ENCODE measurements at regions not wholly inside any gene's neighbourhood (a gene's known extent, or its start where the extent isn't known, plus 50 kb on each side); places are given as distances from the start of the nearest gene placed in this dataset.
"Not testable (repeated sequence)": the region's sequence is repeated elsewhere in the genome, so short reads cannot be mapped to it uniquely, and the experiment has no call there.

DNA sequence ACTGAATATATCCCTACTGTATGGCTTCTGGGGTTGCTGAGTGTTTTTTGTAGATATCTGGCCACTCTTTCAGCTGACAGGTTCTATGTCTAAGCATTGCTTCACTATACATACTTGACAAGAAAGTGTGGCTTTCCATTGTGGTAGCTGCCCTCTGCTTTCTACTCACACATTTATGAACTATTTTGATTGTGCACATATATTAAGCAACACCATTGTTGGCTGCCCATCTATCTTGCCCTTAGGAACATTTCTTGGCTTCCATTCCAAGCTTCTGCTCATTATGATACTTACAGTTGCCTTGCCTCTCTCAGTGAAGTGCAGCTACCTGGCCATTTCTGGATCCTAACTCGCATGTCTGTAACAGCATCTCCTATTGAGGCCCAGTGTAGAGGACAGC lies 153.6 kb upstream of the MOCS2 start:
- DNase-seq (ENCODE audit: low spot score) (no peak), ATAC-seq (no peak)

DNA sequence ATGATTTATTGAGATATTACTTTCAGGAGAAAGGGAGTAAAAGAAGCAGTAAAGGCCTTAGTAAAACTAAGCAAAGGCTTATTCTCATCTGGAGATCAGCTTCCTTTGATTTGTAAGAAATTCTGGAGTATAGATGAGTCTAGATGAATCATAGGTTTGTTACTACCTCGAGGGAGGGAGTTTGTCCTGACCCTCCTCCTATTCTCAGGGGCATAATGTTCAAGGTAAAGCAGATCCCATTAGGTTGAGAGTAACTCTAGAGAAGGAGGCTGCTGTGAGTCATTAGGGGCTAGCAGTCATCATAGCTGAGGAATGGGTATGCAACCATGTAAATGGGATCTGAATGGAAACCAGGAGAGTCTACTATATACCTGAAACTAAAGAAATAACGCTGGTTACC lies 155.5 kb upstream of the MOCS2 start:
- DNase-seq (ENCODE audit: low spot score) (no peak), ATAC-seq (no peak)

DNA sequence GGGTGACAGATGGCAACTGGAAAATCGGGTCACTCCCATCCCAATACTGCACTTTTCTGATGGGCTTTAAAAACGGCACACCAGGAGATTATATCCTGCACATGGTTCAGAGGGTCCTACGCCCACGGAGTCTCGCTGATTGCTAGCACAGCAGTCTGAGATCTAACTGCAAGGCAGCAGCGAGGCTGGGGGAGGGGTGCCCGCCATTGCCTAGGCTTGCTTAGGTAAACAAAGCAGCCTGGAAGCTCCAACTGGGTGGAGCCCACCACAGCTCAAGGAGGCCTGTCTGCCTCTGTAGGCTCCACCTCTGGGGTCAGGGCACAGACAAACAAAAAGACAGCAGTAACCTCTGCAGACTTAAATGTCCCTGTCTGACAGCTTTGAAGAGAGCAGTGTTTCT lies 158.7 kb upstream of the MOCS2 start:
- not testable (repeated sequence) for ATAC-seq; DNase-seq (ENCODE audit: low spot score)

DNA sequence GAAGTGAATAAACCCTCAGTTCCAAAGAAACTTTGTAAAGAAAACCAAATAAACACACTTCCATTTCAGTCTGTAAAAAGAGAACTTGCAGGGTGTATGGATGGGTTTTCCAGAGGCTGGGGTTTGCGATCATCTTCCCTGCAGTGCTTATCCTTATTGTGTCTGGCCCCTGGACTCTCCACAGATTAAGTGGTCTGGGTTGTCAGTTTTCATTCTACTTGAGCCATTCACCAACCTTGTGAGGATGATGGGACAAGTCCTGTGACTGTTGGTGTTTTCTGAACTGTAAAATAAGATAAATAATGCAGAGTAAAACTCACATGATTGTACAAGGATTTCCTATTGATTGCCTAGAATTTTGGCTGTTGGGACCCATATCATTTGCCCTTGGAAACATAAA lies 166.1 kb upstream of the MOCS2 start:
- DNase-seq (ENCODE audit: low spot score) (no peak), ATAC-seq (no peak)

DNA sequence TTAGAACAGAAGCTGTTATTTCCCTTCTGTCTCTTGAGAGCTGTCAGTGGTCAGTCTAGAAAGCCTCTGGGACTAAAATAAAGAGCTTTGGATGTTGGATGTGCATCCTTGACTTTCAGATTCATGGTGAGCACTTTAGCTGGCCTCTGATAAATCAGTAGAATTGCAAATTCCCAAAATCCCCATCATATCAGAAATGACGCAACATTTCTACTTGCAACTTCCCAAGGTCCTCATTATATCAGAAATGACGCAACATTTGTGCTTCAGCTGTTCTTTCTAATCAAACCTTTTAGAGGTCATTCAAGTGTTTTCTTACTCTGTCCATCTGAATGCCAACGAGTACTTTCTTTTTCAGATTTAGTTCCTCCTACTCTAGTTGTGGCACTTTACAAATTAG lies 167.3 kb upstream of the MOCS2 start:
- ATAC-seq, result no peak
- DNase-seq (ENCODE audit: low spot score), result no peak

DNA sequence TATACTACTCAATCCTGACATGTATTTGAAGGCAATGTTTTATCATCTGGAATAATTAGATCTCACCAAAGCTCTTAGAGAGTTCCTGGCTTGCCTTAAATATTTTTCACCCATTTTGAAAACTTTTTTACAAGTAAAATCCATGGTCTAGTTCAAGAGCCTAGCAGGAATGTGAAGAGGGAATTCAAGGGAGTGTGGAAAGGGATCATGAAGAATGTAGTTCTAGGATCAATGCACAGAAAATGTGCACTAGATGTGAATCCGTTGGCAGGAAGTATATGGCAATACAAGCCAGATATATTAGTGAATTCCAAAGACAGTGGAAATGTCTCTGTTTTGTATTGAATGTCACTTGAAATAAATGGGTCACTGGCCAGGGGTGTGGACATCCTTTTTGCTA lies 167.9 kb upstream of the MOCS2 start:
- ATAC-seq (no peak), DNase-seq (ENCODE audit: low spot score) (no peak)

DNA sequence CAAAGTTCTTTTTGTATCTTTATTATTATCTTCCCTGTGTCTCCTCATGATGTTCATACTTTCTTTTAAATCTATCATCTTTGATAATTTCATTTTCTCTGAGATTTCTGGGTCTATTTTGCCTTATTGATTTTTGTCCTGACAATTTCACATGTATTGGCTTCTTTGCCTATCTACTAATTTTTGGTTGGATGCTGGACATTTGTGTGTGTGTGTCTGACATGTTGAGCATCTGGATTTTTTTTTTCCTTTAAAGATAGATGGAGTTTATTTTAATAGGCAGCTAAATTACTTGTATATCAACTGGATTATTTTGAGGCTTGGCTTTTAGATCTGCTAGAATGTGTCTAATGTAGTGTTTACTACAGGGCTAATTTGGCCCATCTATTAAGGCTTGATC lies 178.0 kb upstream of the MOCS2 start:
- DNase-seq (ENCODE audit: low spot score), result no peak
- no peak for ATAC-seq

DNA sequence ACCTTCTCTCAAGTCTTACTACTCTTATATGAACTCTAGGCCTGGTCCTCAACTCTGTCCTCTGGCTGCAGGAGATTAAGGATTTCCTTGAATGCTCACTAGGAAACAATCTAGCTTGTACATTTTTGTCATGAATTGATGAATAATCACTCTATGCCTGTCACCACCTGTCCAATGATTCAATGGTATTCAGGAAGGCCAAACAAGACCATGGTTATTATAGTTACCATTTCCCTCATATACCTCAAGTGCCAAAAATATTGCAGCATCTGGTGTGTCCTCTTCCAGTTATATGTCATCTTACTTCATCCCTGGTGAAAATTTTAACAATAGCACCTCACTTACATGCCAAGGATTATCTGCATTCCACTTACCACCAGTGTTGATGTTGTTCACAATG lies 179.0 kb upstream of the MOCS2 start:
- no peak for ATAC-seq
- DNase-seq (ENCODE audit: low spot score), result no peak

DNA sequence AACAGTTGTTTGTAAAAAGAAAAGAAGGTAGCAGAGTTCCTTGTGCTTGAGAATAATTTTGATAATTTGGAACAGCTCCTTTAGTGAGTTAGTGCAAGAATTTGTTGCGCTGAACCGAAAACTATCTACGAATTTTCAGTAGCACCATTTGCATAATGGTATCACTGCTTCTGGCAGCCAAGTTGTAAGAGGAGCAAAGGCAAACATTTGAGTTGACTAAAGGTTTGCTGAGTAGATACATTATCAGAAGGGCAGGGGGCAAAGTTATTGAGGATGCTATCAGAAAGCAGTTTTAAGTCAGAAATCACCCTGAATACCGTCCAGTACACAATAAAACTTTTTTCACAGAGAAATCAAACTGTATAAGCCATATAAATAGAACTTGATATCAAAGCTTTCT lies 181.5 kb upstream of the MOCS2 start:
- no peak for ATAC-seq
- DNase-seq (ENCODE audit: low spot score), result no peak

DNA sequence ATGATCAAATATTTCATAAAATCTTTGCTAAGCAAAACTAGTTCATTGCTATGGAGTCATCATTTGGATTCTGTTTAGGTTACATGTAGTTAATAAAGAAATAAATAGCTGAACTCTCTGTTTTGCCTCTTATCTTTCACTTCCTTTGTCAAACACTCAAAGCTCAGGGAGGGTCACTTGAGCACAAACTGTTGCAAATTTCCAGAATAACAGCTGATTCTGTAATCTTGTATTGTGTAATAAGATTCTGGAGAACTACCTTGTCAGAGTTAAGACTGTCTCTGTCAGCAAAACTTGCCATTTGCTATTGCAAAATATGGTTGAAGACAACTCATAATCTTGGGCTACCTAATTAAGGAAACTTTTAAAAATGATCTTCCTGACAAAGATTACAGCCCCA lies 182.0 kb upstream of the MOCS2 start:
- no peak for DNase-seq (ENCODE audit: low spot score)

DNA sequence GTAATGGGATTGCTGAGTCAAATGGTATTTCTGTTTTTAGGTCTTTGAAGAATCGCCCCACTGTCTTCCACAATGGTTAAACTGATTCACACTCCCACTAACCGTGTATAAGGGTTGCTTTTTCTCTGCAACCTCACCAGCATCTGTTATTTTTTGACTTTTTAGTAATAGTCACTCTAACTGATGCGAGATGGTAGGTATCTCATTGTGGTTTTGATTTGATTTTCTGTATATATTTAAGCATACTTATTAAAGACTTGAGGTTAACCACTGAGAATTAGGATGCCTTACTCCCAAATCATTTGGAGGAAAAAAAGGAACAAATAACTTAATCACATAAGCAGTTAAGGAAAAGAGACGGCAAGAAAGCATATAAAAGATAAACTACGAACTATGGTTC lies 181.6 kb upstream of the FST start:
- no peak for ATAC-seq
- DNase-seq (ENCODE audit: low spot score), result no peak

More for the DNA sequence above, 182.0 kb upstream of the MOCS2 start:
- no peak for ATAC-seq

DNA sequence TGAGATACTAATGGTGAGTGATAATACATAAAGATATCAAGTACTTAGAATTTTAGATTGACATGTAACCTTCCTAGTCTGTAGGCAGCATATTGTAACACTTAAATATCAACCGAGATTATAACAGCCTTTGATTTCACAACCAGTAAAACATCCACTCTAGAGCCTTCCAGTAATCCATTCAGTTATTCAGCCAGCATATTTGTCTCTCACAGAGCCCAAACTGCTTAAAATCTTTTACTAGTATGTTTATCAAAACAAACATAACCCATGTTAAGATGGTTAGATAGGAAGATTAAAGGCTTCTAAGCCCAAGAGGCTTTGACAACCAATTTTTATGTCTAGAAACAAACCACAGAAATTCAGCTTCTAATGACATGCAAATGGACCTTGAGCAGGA lies 177.9 kb upstream of the FST start:
- DNase-seq (ENCODE audit: low spot score), result no peak
- no peak for ATAC-seq

DNA sequence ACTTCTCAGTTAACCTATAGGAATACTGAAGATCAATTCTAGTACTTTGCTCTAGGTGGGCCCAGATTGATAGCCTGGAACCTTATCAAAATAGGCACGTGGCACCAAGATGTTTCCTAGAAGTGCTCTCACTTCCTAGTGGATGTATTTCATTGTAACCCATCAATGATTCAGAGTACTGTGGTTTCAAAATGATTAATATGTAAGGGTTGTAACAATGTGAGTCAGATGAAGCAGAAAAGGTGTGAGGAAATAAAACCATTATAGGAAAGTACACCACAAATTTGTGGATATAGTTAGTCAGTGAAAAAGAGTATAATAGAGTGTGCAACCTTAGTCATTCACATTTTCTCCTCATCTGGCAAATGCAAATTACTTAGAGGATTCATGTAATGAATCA lies 177.3 kb upstream of the FST start:
- no peak for ATAC-seq

DNA sequence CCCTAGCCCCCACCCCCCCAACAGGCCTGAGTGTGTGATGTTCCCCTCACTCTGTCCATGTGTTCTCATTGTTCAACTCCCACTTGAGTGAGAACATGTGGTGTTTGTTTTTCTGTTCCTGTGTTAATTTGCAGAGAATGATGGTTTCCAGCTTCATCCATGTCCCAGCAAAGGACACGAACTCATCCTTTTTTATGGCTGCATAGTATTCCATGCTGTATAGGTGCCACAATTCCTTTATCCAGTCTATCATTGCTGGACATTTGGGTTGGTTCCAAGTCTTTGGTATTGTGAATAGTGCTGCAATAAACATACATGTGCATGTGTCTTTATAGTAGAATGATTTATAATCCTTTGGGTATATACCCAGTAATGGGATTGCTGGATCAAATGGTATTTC lies 175.1 kb upstream of the FST start:
- DNase-seq (ENCODE audit: low spot score); ATAC-seq: not testable (repeated sequence)

More for the DNA sequence above, 177.3 kb upstream of the FST start:
- DNase-seq (ENCODE audit: low spot score), result no peak

DNA sequence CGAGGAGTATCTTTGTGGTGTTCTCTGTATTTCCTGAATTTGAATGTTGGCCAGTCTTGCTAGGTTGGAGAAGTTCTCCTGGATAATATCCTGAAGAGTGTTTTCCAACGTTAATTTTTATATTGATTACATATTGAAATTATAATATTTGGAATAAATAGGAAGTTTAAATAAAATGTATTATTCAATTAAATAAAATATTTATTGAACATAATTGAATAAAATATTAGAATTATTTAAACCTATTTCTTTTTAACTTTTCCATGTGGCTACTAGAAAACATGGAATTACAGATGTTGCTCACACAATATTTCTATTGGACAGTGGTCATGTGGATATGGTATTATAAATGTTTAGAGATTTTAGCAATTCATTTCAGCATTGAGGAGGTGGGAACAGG lies 170.8 kb upstream of the FST start:
- ATAC-seq, result no peak
- DNase-seq (ENCODE audit: low spot score), result no peak

DNA sequence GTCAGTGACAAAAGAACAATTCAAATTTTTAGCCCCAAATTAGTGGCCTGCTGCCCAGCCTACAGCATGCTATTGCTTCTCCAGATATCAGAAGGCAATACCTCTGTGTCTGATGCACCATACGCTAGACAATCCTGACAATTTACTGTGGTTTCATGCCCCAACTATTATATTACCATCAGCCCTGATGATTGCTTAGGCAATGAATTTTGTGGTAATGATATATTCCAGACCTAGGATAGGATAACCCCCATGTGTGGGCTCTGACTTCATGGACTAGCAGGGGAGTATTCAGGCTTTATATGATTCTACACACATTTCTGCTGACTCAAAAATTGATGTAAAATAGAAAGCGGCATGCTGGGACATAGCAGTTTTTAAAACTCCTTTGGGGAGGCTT lies 168.7 kb upstream of the FST start:
- ATAC-seq, result no peak
- no peak for DNase-seq (ENCODE audit: low spot score)

DNA sequence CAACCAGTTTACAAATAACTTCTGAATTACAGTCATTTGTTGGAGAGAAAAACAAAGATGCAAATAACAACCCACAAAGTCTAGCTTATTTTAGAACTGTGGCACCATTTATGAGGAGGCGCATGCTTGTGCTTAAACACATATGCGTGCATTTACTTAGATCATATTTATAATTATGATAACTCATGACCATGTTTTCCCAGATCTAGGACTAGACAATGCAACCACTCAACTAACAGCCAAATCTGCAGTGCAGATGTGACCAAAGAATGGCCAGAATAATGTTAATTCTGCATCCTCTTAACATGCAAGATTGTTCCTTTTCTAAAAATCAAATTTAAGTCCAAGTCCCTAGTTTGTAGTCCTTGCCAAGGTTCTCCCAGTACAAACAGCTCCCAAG lies 167.3 kb upstream of the FST start:
- DNase-seq (ENCODE audit: low spot score) (no peak), ATAC-seq (no peak)

DNA sequence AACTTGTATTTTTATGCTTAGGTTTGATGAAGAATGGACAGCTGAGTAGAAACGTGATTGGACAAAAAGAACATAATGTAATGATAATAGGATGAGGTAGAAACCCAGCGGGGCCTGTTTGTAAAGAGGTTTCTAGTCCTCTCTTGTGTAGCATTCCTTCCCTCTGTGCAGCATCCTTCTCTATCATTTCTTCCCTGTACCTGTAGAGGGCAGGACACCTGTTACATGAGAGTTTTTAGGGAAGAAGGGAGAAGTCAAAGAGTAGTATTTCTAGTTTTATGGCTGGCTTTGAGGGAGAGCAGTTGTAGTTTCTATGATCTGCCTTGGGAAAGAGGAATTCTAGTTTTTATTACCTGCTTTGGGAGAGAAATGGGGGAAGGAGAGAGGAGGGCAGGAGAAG lies 162.1 kb upstream of the FST start:
- ATAC-seq, result peak; percentile 27
- DNase-seq (ENCODE audit: low spot score), result no peak

DNA sequence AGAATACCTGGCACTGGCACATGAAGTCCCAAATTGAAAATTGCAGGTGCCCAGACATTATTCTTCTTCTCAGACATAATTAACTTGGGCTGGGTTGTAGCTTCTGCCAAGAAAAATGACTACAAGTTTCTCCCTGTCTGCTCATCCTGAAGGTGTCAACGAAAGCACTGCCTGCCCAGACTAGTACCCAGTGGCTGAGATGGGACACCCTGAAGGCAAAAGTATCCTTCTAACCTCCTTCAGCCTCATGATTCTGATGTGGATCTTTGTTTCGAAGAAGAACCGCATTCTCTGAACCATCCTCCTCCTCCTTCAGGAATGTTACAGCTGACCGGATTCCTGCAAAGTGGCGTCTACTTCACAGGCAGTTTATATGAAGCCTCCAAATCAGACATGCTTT lies 161.1 kb upstream of the FST start:
- ATAC-seq (no peak), DNase-seq (ENCODE audit: low spot score) (no peak)

DNA sequence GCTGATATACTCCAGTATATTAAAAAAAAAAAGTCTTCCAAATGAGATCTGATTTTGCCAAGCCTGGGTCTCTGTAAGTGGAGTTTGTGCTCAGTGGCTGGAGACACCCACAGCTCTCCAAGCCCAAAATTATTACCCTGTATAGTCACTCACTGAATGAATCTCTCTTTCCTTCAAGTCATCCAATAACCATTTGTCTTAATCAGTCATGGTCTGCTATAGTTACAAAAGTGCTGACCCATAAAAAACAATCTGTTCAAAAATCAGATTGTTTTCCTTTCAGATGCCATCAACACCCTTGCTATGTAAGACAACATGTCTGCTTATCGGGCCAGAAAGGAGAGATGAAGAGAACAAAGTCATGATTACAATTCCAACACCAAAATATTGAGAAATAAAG lies 159.4 kb upstream of the FST start:
- DNase-seq (ENCODE audit: low spot score), result no peak
- ATAC-seq, result no peak

DNA sequence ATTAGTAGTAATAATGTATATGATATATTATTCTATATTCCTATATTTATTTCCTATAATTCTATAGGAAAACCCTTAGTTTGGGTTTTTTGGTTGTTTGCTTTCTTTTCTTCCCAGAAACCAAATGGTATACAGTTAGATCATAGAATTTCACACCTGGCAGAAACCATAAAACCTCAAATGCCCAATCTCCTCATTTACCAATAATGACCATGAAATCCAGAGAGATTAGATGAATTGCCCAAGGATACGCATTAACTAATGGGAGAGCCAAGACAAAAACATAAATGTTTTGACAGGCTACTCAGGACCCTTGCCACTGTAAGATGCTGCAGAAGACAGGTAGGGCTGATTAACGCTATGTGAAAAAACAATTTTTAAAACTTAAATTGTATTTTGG lies 158.7 kb upstream of the FST start:
- DNase-seq (ENCODE audit: low spot score), result no peak
- ATAC-seq, result no peak

DNA sequence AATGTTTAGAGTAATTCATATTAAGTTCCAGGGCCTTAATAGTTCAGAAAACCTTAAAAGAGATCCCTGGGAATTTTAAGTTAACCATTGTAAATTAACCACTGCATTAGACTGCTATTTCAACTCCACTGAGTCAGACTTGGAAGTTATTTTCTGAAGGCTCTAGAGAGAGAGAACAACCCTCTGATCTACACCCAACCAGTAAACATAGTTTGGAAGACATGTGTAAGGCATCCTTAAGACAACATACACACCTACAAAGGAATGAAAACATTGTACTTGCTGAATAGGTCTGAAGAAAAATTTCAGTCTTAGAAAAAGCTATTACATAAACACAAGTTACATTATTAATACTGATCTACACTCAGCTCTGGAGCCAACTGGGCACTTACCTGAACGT lies 158.2 kb upstream of the FST start:
- no peak for ATAC-seq
- no peak for DNase-seq (ENCODE audit: low spot score)

DNA sequence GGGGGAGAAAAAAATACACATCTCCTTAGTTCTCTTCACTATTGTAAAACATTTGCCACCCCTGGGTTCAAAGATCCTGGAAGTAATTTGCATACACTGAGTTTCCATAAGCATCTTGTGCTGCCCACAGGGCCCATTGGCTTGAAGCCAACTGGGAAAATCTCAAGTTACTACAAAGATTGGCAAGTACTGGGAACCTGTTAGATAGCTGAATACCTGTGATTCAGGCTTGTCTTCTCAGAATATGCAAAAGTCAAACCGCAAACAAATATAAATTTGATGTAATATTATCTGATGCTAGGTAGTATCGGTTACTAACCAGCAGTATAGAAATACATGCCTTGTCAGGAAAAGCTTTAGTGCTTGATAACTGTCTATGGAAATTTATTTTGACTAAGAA lies 156.9 kb upstream of the FST start:
- ATAC-seq, result no peak
- no peak for DNase-seq (ENCODE audit: low spot score)

DNA sequence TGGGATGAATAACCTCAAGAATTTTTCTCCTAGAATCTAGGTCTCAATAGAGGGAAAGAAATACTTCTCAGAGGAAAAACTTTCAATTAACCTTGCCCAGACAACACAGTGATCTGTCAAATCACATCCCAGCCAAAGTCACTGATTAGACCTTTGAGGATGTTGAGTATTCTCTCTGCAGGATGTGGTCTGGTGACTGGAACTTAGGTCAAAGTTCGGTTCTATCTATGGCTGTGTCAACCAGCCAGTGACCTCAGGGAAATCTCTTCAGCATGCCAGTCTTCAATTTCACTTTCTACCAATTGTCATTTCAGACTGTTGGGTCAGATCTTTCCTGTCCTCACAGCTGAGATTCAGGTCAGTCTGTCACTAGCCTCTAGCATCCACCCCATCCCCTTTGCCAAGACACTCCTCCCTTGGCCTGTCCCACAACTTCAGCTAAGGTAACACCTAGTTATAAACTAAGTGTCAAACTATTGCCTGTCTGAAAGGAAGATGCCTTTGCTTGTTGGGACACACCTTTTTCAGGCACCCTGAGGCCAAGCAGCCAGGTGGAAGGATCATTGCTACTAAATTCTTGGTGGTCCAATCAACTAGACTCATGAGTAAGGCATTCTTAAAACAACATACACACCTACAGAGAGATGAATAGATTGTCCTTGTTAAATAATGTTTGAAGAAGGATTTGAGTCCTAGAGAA lies 156.3 kb upstream of the FST start:
- peak; percentile 45 for ATAC-seq
- no peak for DNase-seq (ENCODE audit: low spot score)

All from left lobe of liver (tissue), 2 donors.